HFF-Myc (cell line): ENCODE measurements at regions not wholly inside any gene's neighbourhood (a gene's known extent, or its start where the extent isn't known, plus 50 kb on each side); places are given as distances from the start of the nearest gene placed in this dataset.

ENCODE experiments used
- DNase-seq: peaks from one replicate; pipeline ENCODE4 v3.0.0-alpha.2; 2011; ENCODE audit warnings: low read depth; ENCODE audit errors: extremely low read depth
- H3K4me3 ChIP-seq: replicated peaks from 2 replicates; pipeline ENCODE4 v1.5.1; 2011; ENCODE audit warnings: low read depth, mild to moderate bottlenecking, control low read depth, low read length
- CTCF ChIP-seq: IDR thresholded peaks from 2 replicates; pipeline ENCODE4 v1.5.1; 2012; ENCODE audit warnings: mild to moderate bottlenecking, low read depth, low read length, control low read depth; ENCODE audit errors: missing control alignments

- no peak overlapping the region for H3K4me3 ChIP-seq
- no peak for TF ChIP-seq CTCF
- DNase-seq: no peak
Measured at GRCh38 chr7:24356718-24357386, 72.9 kb downstream of the NPY start.

DNA sequence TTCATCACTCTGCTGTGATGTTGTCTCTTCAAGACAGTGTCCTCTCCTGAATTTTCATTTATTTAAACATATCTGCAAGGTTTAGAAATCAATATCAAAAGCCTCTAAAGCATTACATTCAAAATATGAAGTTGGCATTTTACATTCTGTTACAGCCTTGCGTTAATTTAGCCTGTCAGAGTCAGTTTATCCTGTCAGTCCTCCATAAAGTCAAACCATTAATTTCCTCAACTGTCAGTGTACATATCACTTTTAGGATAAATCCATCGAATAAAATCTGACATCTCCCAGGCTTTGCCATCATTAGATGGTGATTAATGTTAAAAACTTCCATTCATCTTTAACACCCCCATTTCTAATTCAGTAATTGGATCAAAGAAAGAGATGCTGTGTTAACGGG is 77.0 kb downstream of the NPY start:
- H3K4me3 ChIP-seq: no peak overlapping the region
- TF ChIP-seq CTCF: no peak
- DNase-seq: no peak

- no peak overlapping the region for H3K4me3 ChIP-seq
- TF ChIP-seq CTCF: no peak
- DNase-seq: no peak
Measured at GRCh38 chr7:24365606-24366005, 81.6 kb downstream of the NPY start.

DNA sequence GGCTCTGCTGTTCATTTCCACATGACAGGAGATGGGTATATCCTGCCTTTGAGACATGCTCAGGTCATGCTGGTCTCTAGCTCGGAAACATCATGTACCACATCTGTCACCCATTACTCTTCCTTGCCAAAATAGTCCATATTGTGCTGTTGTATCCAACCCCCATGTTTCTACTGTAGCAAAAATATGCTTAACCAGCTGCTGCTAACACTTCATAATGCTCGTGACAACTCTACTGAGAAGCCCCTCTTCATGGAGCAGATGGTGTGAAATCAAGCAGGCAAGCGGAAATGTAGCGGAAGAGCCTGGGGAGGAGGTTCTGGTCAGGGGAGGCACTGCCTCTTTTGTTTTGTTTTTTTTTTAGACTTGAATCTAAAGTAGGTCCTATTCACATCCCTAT is 82.9 kb downstream of the NPY start:
- no peak overlapping the region for H3K4me3 ChIP-seq
- no peak for DNase-seq
- TF ChIP-seq CTCF: no peak

GRCh38 chr7:24368161-24368560 is 84.2 kb downstream of the NPY start:
- no peak overlapping the region for H3K4me3 ChIP-seq
- DNase-seq: no peak
- no peak for TF ChIP-seq CTCF

DNA sequence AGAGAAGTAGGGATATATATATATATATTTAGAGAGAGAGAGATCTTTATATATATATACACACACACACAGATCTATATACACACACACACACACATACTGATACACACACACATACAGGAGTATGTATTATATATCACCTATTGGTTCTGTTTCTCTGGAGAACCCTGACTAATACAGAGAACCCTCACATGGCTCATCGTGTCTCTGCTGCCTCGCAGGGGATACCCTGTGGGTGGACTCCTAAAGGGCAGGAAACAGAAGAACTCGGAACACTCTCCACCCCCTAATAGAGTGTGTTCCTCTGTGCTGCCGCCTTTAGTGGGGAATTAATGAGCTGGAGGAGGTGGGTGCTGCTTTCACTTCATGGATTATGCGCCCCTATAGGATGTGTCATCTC is 86.6 kb downstream of the NPY start:
- no peak for TF ChIP-seq CTCF
- DNase-seq: no peak
- H3K4me3 ChIP-seq: no peak overlapping the region
